DND-41 (cell line): ENCODE measurements at regions not wholly inside any gene's neighbourhood (a gene's known extent, or its start where the extent isn't known, plus 50 kb on each side); places are given as distances from the start of the nearest gene placed in this dataset.

ENCODE experiments used
- ATAC-seq: fragments of 200-7000 bp; cut with Tn5 transposase; 3 replicates; pipeline ENCODE4 v1.9.1; 2021; ENCODE audit warnings: low read depth; ENCODE audit not compliant: insufficient read depth
- DNase-seq: peaks from one replicate; pipeline ENCODE4 v3.0.0-alpha.2; 2020
- H2AFZ ChIP-seq: 2 replicates; pipeline ENCODE4 v1.6.0; 2012; ENCODE audit warnings: low read depth, low read length
- H3K27ac ChIP-seq: 2 replicates; pipeline ENCODE4 v1.5.1; 2012; ENCODE audit warnings: low read length, inconsistent platforms
- H3K27me3 ChIP-seq: fragments of 200-600 bp; sonication (generic); 2 replicates; pipeline ENCODE4 v1.6.0; 2012; ENCODE audit warnings: low read length, mild to moderate bottlenecking, inconsistent platforms; ENCODE audit not compliant: insufficient read depth, poor library complexity
- H3K36me3 ChIP-seq: 2 replicates; pipeline ENCODE4 v1.5.1; 2012; ENCODE audit warnings: low read length, inconsistent platforms; ENCODE audit not compliant: insufficient read depth
- H3K4me1 ChIP-seq: 2 replicates; pipeline ENCODE4 v1.5.1; 2012; ENCODE audit warnings: mild to moderate bottlenecking, low read length; ENCODE audit not compliant: insufficient read depth
- H3K4me2 ChIP-seq: 2 replicates; pipeline ENCODE4 v1.6.0; 2012; ENCODE audit warnings: mild to moderate bottlenecking, moderate library complexity, low read length, inconsistent platforms; ENCODE audit not compliant: insufficient read depth
- H3K4me3 ChIP-seq, 2 experiments: fragments of 200-600 bp in 1 of 2; shearing (Covaris generic) in 1 of 2; 2 replicates each; pipeline ENCODE4 v1.5.1; 2012 to 2016; ENCODE audit warnings: inconsistent platforms in 2 of 2, low read length in 2 of 2, mild to moderate bottlenecking in 2 of 2, low read depth in 1 of 2, moderate library complexity in 1 of 2
- H3K79me2 ChIP-seq: 2 replicates; pipeline ENCODE4 v1.6.0; 2012; ENCODE audit warnings: low read length, inconsistent platforms; ENCODE audit not compliant: insufficient read depth
- H3K9ac ChIP-seq: 2 replicates; pipeline ENCODE4 v1.6.0; 2012; ENCODE audit warnings: low read depth, mild to moderate bottlenecking, inconsistent platforms, low read length, moderate library complexity
- H3K9me3 ChIP-seq: 2 replicates; pipeline ENCODE4 v1.5.1; 2012; ENCODE audit warnings: low read length, moderate library complexity, mild to moderate bottlenecking, inconsistent platforms; ENCODE audit not compliant: insufficient read depth, severe bottlenecking
- H4K20me1 ChIP-seq: 2 replicates; pipeline ENCODE4 v1.6.0; 2012; ENCODE audit warnings: low read length; ENCODE audit not compliant: insufficient read depth
- CTCF ChIP-seq: IDR thresholded peaks from 2 replicates; pipeline ENCODE4 v1.5.1; 2012; ENCODE audit warnings: borderline replicate concordance, low read length, moderate library complexity, mild to moderate bottlenecking; ENCODE audit not compliant: poor library complexity, severe bottlenecking; ENCODE audit errors: extremely low read depth
- EZH2 ChIP-seq: IDR thresholded peaks from 3 replicates; pipeline ENCODE4 v1.6.1; 2012; ENCODE audit warnings: borderline replicate concordance, low read depth, mild to moderate bottlenecking, moderate library complexity, low read length, inconsistent platforms; ENCODE audit not compliant: severe bottlenecking

DNA sequence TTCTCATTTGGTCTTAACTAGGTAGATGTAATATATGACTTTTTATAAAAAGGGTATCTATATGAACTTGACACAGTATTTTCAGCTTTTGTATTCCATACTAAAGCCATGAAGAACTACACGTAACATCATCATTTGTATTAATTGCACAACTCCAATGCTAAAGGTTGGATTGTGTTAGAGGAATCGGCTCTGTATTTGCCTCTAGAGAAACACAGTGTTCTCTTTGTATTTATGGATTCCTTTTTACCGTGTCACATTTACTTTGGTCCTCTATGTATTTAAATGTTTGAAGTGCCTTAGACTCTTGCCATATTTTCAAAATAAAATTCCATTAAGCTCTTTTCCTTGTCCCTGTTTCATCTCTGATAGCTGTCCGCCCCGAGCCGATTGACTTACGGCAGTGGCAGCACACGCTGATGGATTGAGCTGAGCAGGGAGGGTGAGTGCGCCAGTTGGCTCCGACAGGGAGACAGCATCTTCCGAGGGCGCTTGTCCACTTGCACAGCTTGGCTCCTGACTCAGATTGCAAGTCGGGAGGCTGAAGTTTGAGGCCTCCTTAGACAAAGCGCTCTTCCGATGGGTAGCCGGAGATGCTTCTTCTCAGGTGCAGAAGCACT lies 95.6 kb upstream of the DMRT1 start:
- no peak overlapping the region for H2AFZ ChIP-seq
- H3K27ac ChIP-seq = no peak overlapping the region; the same call in 1 of the 2 replicates
- H3K4me2 ChIP-seq = no peak overlapping the region
- no peaks in the 10 kb centered on the region for H3K9me3 ChIP-seq
- H3K36me3 ChIP-seq = no peaks in the 10 kb centered on the region
- no peaks in the 10 kb centered on the region for H4K20me1 ChIP-seq
- H3K4me3 ChIP-seq = no peak overlapping the region
- H3K27me3 ChIP-seq = no peaks in the 10 kb centered on the region
- H3K9ac ChIP-seq = no peak overlapping the region
- no peak for DNase-seq
- H3K79me2 ChIP-seq = peaks cover 4% of the 10 kb centered on the region; the same call in 1 of the 2 replicates
- no peak for ATAC-seq
- TF ChIP-seq CTCF = no peak
- no peak for TF ChIP-seq EZH2
- H3K4me1 ChIP-seq = peaks cover 43% of the 10 kb centered on the region

GRCh38 chr9:746661-747434 lies 94.6 kb upstream of the DMRT1 start:
- Histone ChIP-seq H3K9me3 (no peaks in the 10 kb centered on the region), H3K27me3 (no peaks in the 10 kb centered on the region), H3K9ac (no peak overlapping the region), H3K36me3 (no peaks in the 10 kb centered on the region), H2AFZ (no peak overlapping the region), H3K4me1 (peaks cover 52% of the 10 kb centered on the region), H4K20me1 (no peaks in the 10 kb centered on the region), H3K27ac (peak overlapping the region; percentile 95), H3K4me2 (no peak overlapping the region; the same call in 1 of the 2 replicates), H3K79me2 (peaks cover 4% of the 10 kb centered on the region; the same call in 1 of the 2 replicates), H3K4me3 (no peak overlapping the region)
- TF ChIP-seq EZH2 = no peak
- TF ChIP-seq CTCF = no peak
- no peak for ATAC-seq
- no peak for DNase-seq

DNA sequence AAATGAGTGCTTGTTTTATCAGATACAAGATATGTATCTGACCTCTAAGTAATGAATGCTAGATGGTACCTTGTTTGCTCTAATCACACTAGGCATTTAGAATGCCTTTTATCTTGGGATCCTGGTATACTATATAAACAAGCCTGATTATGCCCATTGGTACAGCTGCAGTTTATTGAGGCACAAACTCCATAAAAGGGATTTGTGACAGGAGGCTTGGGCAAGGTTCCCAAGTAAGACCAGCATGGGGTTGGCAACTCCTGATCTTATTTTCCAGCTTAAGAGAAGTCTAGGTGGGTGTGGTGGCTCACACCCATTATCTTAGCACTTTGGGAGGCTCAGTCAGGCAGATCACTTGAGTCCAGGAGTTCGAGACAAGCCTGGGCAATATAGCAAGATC lies 93.9 kb upstream of the DMRT1 start:
- Histone ChIP-seq H4K20me1 (no peaks in the 10 kb centered on the region), H3K27ac (peak overlapping the region; percentile 95), H3K9me3 (no peaks in the 10 kb centered on the region), H3K4me3 (no peak overlapping the region), H3K27me3 (no peaks in the 10 kb centered on the region), H3K4me2 (peak overlapping the region; percentile 54; the same call in 1 of the 2 replicates), H2AFZ (no peak overlapping the region), H3K79me2 (peaks cover 4% of the 10 kb centered on the region; the same call in 1 of the 2 replicates), H3K36me3 (no peaks in the 10 kb centered on the region), H3K4me1 (peaks cover 60% of the 10 kb centered on the region), H3K9ac (0 out of 2 replicates have a peak overlapping the region, but pooled peaks have one; percentile 61)
- TF ChIP-seq CTCF = no peak
- no peak for TF ChIP-seq EZH2
- no peak for ATAC-seq
- no peak for DNase-seq
